ENCODE measurements at regions not wholly inside any gene's neighbourhood (a gene's known extent, or its start where the extent isn't known, plus 50 kb on each side); places are given as distances from the start of the nearest gene placed in this dataset.
"Not testable (repeated sequence)": the region's sequence is repeated elsewhere in the genome, so short reads cannot be mapped to it uniquely, and the experiment has no call there.

DNA sequence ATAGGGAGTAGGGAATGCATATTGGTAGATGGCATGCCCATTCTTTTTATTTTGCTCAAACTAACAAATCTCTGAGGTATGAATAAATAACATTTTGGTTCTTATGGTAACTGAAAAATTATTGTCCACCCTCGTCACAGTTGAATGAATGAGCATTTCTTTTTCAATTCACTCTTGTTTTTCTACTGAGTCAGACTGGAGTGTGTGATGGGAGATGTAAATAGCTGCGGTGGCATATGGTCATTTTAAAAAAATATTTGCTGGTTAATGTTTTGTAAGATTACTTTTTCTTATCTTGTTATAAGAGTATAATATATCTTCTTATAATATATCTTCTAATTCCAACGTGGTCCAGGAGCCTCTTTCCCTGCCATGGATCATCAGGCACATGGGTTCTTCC lies 586.5 kb downstream of the SLITRK5 start:
- DNase-seq = no peak

DNA sequence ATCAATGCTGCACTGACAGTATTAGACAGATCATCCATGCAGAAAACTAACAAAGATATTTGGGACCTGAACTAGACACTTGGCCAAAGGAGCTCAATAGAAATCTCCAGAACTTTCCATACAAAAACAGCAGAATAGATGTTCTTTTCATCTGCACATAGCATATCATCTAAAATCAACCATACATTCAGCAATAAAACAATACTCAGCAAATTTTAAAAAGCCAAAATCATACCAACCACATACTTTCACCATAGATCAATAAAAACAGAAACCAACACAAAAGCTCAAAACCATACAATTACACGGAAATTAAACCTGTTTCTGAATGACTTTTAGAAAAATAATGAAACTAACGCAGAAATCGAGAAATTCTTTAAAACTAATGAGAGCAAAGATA lies 592.6 kb downstream of the SLITRK5 start:
- no peak for DNase-seq

DNA sequence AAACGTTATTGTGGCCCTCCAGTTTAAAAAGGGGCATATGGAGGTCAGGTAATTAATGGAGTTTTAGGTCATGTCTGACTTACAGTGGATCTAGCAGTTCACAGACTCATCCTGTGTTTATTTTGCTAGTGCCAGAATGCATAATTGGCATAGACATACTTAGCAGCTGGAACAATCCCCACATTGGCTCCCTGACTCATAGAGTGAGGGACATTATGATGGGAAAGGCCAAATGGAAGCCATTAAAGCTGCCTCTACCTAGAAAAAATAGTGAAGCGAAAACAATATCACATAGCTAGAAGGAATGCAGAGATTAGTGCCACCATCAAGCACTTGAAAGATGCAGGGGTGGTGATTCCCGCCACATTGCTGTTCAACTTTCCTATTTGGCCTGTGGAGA lies 610.7 kb downstream of the SLITRK5 start:
- DNase-seq = no peak

DNA sequence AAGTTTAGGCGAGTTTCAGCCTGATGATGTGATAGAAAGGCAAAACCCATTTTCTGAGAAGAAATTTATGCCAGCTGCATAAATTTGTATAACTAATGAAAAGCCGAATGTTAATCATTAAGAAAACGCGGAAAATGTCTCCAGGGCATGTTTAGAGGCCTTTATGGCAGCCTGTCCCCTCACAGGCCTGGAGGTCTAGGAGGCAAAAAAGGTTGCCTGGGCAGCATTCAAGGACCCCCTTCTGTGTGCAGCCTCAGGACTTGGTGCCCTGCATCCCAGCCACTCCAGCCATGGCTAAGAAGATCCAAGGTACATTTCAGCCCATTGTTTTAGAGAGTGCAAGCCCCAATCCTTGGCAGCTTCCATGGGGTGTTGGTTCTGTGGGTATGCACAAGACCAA lies 614.2 kb downstream of the SLITRK5 start:
- DNase-seq = no peak

DNA sequence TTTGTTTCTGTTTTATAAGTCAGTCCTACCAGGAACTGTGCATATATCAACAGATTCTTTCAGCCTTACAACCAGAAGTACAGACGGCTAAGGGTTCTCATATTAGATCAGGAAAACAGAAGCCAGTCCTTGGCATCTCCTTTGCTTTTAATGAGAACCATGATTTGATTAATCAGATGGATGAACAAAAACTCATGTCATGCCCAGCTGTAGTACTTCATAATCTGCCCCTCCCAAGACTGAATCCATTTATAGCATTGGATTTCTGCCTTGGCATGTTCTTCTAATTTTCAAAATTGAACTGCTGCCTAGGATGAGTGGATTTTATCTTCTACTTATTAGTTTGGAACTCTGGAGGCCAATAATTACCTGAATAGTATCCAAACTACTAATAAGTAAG lies 617.2 kb downstream of the SLITRK5 start:
- no peak for DNase-seq

- DNase-seq = not testable (repeated sequence)
Measured at GRCh38 chr13:88291731-88292130, 620.6 kb downstream of the SLITRK5 start.

- DNase-seq = no peak
Measured at GRCh38 chr13:88294368-88294767, 623.2 kb downstream of the SLITRK5 start.

DNA sequence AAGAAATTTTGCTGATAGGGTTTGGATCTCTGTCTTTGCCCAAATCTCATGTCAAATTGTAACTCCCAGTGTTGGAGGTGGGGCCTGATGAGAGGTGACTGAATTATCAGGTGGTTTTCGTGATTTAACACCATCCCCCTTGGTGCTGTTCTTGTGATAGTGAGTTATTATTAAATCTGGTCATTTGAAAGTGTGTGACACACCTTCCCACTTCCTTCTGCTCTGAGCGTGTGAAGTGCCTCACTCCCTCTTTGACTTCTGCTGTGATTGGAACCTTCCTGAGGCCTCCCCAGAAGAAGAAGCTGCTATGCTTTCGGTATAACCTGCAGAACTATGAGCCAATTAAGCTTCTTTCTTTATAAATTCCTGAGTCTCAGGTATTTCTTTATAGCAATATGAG lies 632.0 kb downstream of the SLITRK5 start:
- DNase-seq = no peak

- no peak for DNase-seq
Measured at GRCh38 chr13:88303605-88304004, 632.4 kb downstream of the SLITRK5 start.

DNA sequence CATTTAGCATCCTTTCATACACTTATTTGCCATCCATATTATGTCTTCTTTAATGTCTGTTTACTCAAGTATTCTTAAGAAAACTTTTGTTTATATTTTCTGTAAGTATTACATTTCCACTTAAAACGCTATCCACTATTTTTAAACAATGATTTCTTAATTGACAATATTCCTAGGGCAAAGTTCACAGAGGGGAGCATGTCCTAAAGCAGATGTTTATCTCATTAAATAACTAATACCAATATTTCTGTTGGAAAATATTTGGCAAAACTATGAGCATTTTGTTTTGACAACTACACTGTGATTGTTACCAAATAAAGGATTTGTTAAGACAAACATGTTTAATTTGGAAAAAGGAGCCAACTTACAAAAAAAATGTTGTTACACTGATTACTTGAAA lies 643.3 kb downstream of the SLITRK5 start:
- DNase-seq = no peak

DNA sequence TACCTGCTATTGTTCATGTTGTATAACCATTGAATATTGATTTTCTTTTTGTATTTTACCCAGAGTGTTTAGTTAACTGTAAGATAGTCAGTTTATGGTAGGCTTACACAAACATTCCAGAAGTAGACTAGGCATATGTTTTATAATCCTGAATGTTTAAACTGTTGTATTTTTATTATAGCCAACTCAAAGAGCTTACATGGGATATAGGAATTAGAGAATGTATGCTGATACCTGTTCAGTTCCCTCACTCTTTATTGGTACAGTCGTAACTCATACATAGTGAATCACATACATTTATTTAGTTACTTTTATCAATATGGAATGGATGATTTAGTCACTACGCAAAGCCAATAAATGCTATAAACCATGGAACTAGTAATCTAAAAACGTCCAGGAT lies 657.9 kb downstream of the SLITRK5 start:
- no peak for DNase-seq

DNA sequence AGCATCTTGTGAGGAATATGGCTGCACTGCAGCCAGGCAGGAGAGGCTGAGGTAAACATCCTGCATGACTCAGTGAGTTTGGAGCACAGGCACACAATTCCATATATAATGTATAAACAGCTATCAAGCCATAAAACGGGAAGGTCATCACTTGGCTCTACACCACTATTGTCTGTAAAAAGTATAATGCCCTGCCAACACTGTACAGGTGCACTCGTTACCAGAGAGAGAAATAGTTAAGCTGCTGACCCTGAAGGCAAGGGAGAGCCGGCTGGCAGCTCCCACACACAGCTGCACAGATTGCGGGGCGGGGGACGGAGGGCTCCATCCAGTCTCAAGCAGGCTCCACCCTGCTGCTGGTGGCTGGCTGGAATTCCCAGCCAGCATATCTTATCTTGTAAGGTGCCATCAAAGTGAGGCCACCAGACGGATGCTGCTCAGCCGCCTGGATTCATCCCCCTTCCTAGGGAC lies 668.1 kb downstream of the SLITRK5 start:
- DNase-seq = no peak

DNA sequence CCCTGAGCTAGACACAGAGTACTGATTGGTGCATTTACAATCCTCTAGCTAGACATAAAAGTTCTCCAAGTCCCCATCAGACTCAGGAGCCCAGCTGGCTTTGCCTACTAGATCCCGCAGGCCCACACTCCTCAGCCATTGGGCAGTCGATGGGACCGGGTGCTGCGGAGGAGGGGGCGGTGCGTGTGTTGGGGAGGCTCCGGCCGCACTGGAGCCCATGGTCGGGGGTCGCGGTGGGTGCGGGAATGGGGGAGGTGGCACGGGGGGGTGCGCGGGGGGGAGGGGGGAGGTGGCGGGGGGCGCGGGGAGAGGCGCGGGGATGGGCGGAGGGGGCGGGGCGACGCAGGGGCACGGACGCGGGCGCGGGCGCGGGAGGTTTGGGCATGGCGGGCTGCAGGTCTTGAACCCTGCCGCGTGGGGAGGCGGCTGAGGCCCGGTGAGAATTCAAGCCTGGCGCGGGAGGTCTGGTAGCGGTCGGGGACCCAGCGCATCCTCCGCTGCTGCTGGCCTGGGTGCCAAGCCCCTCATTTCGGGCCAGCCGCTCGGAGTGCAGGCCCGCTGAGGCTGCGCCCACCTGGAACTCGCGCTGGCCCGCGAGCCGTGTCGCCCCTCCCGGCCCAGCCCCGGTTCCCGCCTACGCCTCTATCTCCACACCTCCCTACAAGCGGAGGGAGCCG lies 674.1 kb downstream of the SLITRK5 start:
- no peak for DNase-seq

GRCh38 chr13:88360761-88361160 lies 689.6 kb downstream of the SLITRK5 start:
- DNase-seq = no peak

- no peak for DNase-seq
Measured at GRCh38 chr13:88369866-88370265, 698.7 kb downstream of the SLITRK5 start.

DNA sequence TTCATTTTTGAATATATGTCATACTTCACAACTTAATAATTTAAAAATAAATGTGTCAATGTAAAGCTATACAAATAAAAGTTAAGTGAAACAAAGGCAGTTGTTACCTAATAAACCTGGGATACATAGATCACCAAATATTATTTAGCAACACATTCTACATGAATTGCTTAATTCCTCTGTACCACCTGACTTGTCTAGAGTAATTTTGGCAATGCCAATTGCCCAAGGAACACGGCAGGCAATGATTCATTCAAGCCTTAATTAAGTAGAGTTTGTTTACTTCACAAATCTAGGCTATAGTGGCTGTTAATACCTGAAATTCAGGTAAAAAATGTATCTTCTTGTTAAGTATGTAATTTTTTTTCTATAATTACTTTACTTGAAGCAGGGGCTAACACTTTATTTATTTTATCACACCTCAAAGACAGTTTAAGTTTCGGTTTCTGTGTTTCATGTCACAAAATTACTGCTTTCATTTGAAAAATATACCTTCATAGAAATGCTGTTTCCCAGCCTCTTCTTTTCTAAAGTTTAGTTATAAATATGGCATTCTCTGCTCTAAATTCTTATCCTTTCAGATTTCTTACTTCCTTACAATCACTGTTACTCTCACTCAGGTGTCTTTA lies 705.7 kb downstream of the SLITRK5 start:
- DNase-seq = no peak

GRCh38 chr13:88377852-88378251 lies 706.7 kb downstream of the SLITRK5 start:
- DNase-seq = no peak

- DNase-seq = no peak
Measured at GRCh38 chr13:88384542-88384941, 713.4 kb downstream of the SLITRK5 start.

DNA sequence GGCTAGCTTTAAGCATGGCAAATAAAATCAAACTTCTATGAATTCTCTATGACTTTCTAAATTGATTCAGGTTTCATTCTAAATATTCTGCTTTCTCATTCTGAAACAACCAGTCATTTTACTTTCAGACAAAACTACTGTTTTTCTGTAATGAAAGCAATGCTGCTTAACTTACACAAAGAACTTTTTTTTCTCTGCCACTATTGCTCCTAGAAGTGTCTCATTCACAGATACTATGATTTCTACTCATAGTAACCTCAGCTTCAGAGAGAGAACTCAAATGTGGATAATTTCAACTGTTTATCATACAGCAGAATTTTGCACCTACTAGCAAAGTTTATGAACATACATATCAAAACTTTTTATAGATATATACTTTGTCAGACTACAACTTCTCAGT lies 724.6 kb downstream of the SLITRK5 start:
- no peak for DNase-seq

- no peak for DNase-seq
Measured at GRCh38 chr13:88411696-88412095, 740.5 kb downstream of the SLITRK5 start.

- DNase-seq = no peak
Measured at GRCh38 chr13:88417801-88418200, 746.6 kb downstream of the SLITRK5 start.

DNA sequence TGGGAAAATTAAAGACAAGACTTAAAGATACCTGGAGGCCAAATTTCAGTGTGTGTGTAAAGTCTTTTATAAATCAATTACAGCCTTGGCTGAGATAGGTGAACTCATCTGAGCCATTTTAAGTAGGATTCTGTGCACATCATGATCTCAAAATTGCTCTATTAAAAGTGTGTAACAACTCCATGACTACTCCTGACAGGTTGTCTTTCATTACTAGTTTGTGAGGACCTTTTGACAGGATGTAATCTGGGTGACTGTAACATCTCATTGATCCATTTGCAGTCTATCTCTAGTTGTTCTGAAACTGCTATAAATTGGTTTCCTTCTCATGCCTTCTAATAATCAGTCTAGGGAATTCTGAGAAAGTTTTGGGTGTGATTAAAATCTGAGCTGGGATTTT lies 753.3 kb downstream of the SLITRK5 start:
- no peak for DNase-seq

DNA sequence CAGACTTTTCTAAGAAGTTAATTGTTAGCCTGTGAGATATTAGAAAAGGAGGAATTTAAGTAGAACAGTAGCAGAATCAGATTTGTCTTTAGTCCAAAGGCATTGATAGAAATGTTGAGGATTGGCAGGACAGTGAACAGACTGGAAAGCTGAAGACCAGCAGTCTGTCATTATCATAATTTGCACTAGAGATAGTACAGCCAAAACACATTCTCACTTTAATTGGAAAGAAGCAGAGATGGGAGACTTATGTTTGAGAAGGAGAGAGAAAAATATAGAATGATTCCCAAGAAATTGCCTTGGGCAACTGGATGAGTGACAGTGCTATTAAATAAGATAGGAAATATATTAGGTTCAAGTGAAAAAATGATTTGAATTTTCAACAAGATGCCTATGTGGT lies 755.5 kb downstream of the SLITRK5 start:
- DNase-seq = no peak

DNA sequence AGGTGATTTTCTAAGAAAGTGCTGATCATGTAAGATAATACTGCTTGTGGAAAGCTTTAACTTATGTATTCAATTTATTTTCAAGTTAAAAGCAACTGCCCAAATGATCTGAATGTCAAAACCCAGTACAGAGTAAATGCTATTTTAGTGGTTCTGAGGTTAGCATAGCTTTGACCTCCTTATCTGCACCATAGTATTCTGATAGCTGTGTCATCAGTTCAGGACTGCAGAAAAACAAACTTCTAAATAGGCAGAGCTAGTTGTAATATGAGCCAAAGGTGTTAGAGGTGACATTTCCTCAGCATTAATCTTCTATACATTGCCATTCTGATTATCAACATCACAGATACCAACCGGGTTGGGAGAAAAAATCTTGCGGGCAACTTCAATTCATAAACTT lies 758.7 kb downstream of the SLITRK5 start:
- no peak for DNase-seq

- no peak for DNase-seq
Measured at GRCh38 chr13:88434953-88435352, 763.8 kb downstream of the SLITRK5 start.

Data from NCI-H345 (cell line).